Neural cell (in vitro differentiated cells): ENCODE measurements at regions not wholly inside any gene's neighbourhood (a gene's known extent, or its start where the extent isn't known, plus 50 kb on each side); places are given as distances from the start of the nearest gene placed in this dataset.

ENCODE experiments used
- H2AFZ ChIP-seq: fragments of 200-600, 300-800 bp; sonication (generic), shearing (Covaris generic); 2 replicates; pipeline ENCODE4 v1.6.0; 2014; ENCODE audit warnings: low read depth, mild to moderate bottlenecking, antibody characterized with exemption, low read length, moderate library complexity
- H3F3A ChIP-seq: fragments of 200-600 bp; shearing (Covaris generic); 2 replicates; pipeline ENCODE4 v1.6.1; 2016; ENCODE audit warnings: mild to moderate bottlenecking, moderate library complexity, mixed read lengths, antibody characterized with exemption, low read length; ENCODE audit not compliant: insufficient read depth, poor library complexity, severe bottlenecking
- H3K27ac ChIP-seq: fragments of 200-600, 300-800 bp; sonication (generic), shearing (Covaris generic); 2 replicates; pipeline ENCODE4 v1.5.1; 2014; ENCODE audit warnings: mild to moderate bottlenecking, low read length, moderate library complexity
- H3K27me3 ChIP-seq: fragments of 300-800, 200-600 bp; sonication (generic), shearing (Covaris generic); 2 replicates; pipeline ENCODE4 v1.6.0; 2014; ENCODE audit warnings: mild to moderate bottlenecking, low read depth, low read length, moderate library complexity; ENCODE audit not compliant: insufficient read depth
- H3K36me3 ChIP-seq: fragments of 300-800, 200-600 bp; sonication (generic), shearing (Covaris generic); 2 replicates; pipeline ENCODE4 v1.5.1; 2014; ENCODE audit warnings: mild to moderate bottlenecking, antibody characterized with exemption, low read length, moderate library complexity; ENCODE audit not compliant: insufficient read depth
- H3K4me2 ChIP-seq: fragments of 300-800, 200-600 bp; sonication (generic), shearing (Covaris generic); 2 replicates; pipeline ENCODE4 v1.6.0; 2014; ENCODE audit warnings: mild to moderate bottlenecking, low read length
- H3K4me3 ChIP-seq: fragments of 300-800, 200-600 bp; sonication (generic), shearing (Covaris generic); 2 replicates; pipeline ENCODE4 v1.5.1; 2014; ENCODE audit warnings: mild to moderate bottlenecking, low read length, moderate library complexity
- H3K79me2 ChIP-seq: fragments of 200-600 bp; shearing (Covaris generic); replicated peaks from 2 replicates; pipeline ENCODE4 v1.6.0; 2014; ENCODE audit warnings: mild to moderate bottlenecking, low read length, moderate library complexity; ENCODE audit not compliant: insufficient read depth
- H3K9ac ChIP-seq: fragments of 300-800, 200-600 bp; sonication (generic), shearing (Covaris generic); 2 replicates; pipeline ENCODE4 v1.6.1; 2016; ENCODE audit warnings: mild to moderate bottlenecking, low read length, mixed read lengths
- H3K9me2 ChIP-seq: fragments of 200-600 bp; shearing (Covaris generic); 2 replicates; pipeline ENCODE4 v1.6.1; 2016; ENCODE audit warnings: mild to moderate bottlenecking, low read length, mixed read lengths; ENCODE audit not compliant: insufficient read depth
- H3K9me3 ChIP-seq: fragments of 200-600, 300-800 bp; sonication (generic), shearing (Covaris generic); 2 replicates; pipeline ENCODE4 v1.6.1; 2016; ENCODE audit warnings: mild to moderate bottlenecking, mixed run types, low read length, moderate library complexity, mixed read lengths
- H4K20me1 ChIP-seq: fragments of 200-600 bp; shearing (Covaris generic); 2 replicates; pipeline ENCODE4 v1.6.1; 2016; ENCODE audit warnings: mild to moderate bottlenecking, mixed run types; ENCODE audit not compliant: insufficient read depth
- CTCF ChIP-seq: fragments of 450-650 bp; IDR thresholded peaks from 2 replicates; pipeline ENCODE4 v1.5.1; 2014; ENCODE audit warnings: antibody characterized with exemption, mild to moderate bottlenecking, moderate library complexity; ENCODE audit not compliant: poor library complexity, severe bottlenecking
- EP300 ChIP-seq: fragments of 450-650 bp; conservative IDR thresholded peaks from 2 replicates; pipeline ENCODE4 v1.6.1; 2014; ENCODE audit warnings: antibody characterized with exemption, mild to moderate bottlenecking, moderate library complexity; ENCODE audit not compliant: poor library complexity, severe bottlenecking
- EZH2 ChIP-seq: fragments of 200-600, 300-800 bp; shearing (Covaris generic), sonication (generic); IDR thresholded peaks from 2 replicates; pipeline ENCODE4 v1.6.1; 2014; ENCODE audit warnings: antibody characterized with exemption, low read length, borderline replicate concordance, mild to moderate bottlenecking; ENCODE audit not compliant: insufficient read depth, poor library complexity, severe bottlenecking
- MXI1 ChIP-seq: fragments of 450-650 bp; conservative IDR thresholded peaks from 2 replicates; pipeline ENCODE4 v1.6.1; 2014; ENCODE audit warnings: antibody characterized with exemption, mild to moderate bottlenecking; ENCODE audit not compliant: poor library complexity, severe bottlenecking
- POLR2AphosphoS5 ChIP-seq: IDR thresholded peaks from 2 replicates; pipeline ENCODE4 v1.6.1; 2012
- RAD21 ChIP-seq: fragments of 450-650 bp; conservative IDR thresholded peaks from 2 replicates; pipeline ENCODE4 v1.6.1; 2014; ENCODE audit warnings: antibody characterized with exemption, mild to moderate bottlenecking, moderate library complexity
- REST ChIP-seq: IDR thresholded peaks from 2 replicates; pipeline ENCODE4 v1.6.1; 2012; ENCODE audit warnings: borderline replicate concordance
- SMC3 ChIP-seq: fragments of 450-650 bp; conservative IDR thresholded peaks from 2 replicates; pipeline ENCODE4 v1.6.1; 2014; ENCODE audit warnings: antibody characterized with exemption, mild to moderate bottlenecking, moderate library complexity; ENCODE audit not compliant: poor library complexity
- TAF1 ChIP-seq: IDR thresholded peaks from 2 replicates; pipeline ENCODE4 v1.6.1; 2012; ENCODE audit warnings: low read depth

GRCh38 chr7:50866343-50867033 is 83.8 kb upstream of the GRB10 start:
- no peaks in the 10 kb centered on the region for H3K36me3 ChIP-seq
- H3F3A ChIP-seq, result no peaks in the 10 kb centered on the region
- H3K9me3 ChIP-seq, result no peaks in the 10 kb centered on the region
- H2AFZ ChIP-seq, result no peak overlapping the region
- TF ChIP-seq EP300 (no peak), TAF1 (no peak)
- H3K9ac ChIP-seq, result no peak overlapping the region
- no peaks in the 10 kb centered on the region for H3K9me2 ChIP-seq
- no peak overlapping the region for H3K27ac ChIP-seq
- no peak overlapping the region for H3K4me3 ChIP-seq
- H3K79me2 ChIP-seq, result no peaks in the 10 kb centered on the region
- H4K20me1 ChIP-seq, result no peaks in the 10 kb centered on the region
- no peaks in the 10 kb centered on the region for H3K27me3 ChIP-seq
- no peak overlapping the region for H3K4me2 ChIP-seq

- Histone ChIP-seq H3K9ac (no peak overlapping the region), H3K9me3 (no peaks in the 10 kb centered on the region), H2AFZ (no peak overlapping the region), H3K4me3 (no peak overlapping the region), H3K27ac (no peak overlapping the region), H3K36me3 (no peaks in the 10 kb centered on the region), H3K27me3 (no peaks in the 10 kb centered on the region), H3F3A (no peaks in the 10 kb centered on the region), H3K9me2 (no peaks in the 10 kb centered on the region), H3K79me2 (no peaks in the 10 kb centered on the region), H4K20me1 (no peaks in the 10 kb centered on the region), H3K4me2 (no peak overlapping the region)
- TF ChIP-seq EZH2, result no peak
- no peak for TF ChIP-seq TAF1
- no peak for TF ChIP-seq EP300
- TF ChIP-seq RAD21, result no peak
- TF ChIP-seq MXI1, result no peak
- TF ChIP-seq SMC3, result no peak
- TF ChIP-seq CTCF, result no peak
- no peak for TF ChIP-seq POLR2AphosphoS5
- no peak for TF ChIP-seq REST
Measured at GRCh38 chr7:50865450-50865849, 82.8 kb upstream of the GRB10 start.
